ENCODE measurements at regions not wholly inside any gene's neighbourhood (a gene's known extent, or its start where the extent isn't known, plus 50 kb on each side); places are given as distances from the start of the nearest gene placed in this dataset.

GRCh38 chr5:165805756-165806155 is 2300.3 kb downstream of the MAT2B start:
- DNase-seq (ENCODE audit: extremely low read depth in 1 of 2, low read depth in 1 of 2), result no peak

GRCh38 chr5:165808335-165808734 is 2302.9 kb downstream of the MAT2B start:
- DNase-seq (ENCODE audit: extremely low read depth in 1 of 2, low read depth in 1 of 2), result no peak

- DNase-seq (ENCODE audit: extremely low read depth in 1 of 2, low read depth in 1 of 2), result no peak
These were observed 2304.5 kb downstream of the MAT2B start for GRCh38 chr5:165809914-165810313.

DNA sequence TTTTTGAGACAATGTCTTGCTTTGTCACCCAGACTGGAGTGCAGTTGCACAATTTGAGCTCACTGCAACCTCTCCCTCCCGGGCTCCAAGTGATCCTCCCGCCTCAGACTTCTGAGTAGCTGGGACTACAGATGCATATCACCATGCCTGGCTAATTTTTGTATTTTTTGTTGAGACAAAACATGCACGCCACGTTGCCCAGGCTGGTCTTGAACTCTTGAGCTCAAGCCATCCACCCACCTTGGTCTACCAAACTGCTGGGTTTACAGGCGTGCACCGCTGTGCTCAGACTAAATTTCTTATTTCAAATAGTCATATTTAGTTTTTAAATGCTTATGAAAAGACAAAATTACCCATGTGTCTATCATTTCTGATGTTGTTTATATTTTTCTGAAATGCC is 2324.1 kb downstream of the MAT2B start:
- no peak for DNase-seq (ENCODE audit: extremely low read depth in 1 of 2, low read depth in 1 of 2)

- no peak for DNase-seq (ENCODE audit: extremely low read depth in 1 of 2, low read depth in 1 of 2)
These were observed 2329.5 kb downstream of the MAT2B start for GRCh38 chr5:165834891-165835290.

- no peak for DNase-seq (ENCODE audit: extremely low read depth in 1 of 2, low read depth in 1 of 2)
These were observed 2330.6 kb downstream of the MAT2B start for GRCh38 chr5:165836046-165836445.

GRCh38 chr5:165837286-165837685 is 2331.9 kb downstream of the MAT2B start:
- DNase-seq (ENCODE audit: extremely low read depth in 1 of 2, low read depth in 1 of 2), result no peak

DNA sequence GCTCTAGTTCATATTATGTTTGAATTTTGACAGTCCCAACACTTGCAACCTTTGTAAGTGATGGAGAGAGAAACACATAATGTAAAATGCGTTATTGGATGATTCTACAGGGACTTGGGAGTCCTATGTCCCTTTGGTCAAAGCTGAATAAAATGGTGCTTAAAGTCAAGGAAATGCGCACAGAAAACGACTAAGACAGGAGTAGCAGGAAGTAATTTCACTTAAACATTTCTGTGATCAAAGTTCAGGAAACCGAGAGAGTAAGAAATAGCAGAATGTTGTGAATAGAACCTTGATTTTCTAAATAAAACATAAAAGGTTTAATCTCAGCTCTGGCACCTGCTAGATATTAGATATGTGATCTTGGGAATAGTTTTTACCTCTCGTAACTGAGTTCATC is 2339.2 kb downstream of the MAT2B start:
- no peak for DNase-seq (ENCODE audit: extremely low read depth in 1 of 2, low read depth in 1 of 2)

GRCh38 chr5:165858118-165858517 is 2352.7 kb downstream of the MAT2B start:
- no peak for DNase-seq (ENCODE audit: extremely low read depth in 1 of 2, low read depth in 1 of 2)

DNA sequence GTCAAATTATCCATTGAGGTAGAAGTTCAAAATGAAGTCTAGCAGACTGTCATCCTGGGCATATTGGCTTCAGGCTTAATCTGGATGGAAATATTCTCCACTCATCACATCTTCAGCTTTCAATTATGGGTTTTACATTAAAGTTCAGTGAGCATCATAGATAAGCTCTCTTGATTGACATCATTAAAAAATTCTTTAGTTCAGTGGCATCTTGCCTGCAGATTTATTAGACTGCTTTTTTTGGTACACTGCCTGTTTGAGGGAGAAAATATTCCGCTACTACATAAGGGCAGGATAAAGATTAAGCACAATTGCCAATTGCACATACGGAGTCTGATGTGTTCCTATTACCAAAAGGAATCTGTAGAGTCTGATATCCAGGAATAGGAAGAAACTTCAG is 2353.8 kb downstream of the MAT2B start:
- no peak for DNase-seq (ENCODE audit: extremely low read depth in 1 of 2, low read depth in 1 of 2)

- DNase-seq (ENCODE audit: extremely low read depth in 1 of 2, low read depth in 1 of 2), result no peak
These were observed 2357.8 kb downstream of the MAT2B start for GRCh38 chr5:165863239-165863638.

GRCh38 chr5:165871291-165871690 is 2365.9 kb downstream of the MAT2B start:
- DNase-seq (ENCODE audit: extremely low read depth in 1 of 2, low read depth in 1 of 2), result no peak

GRCh38 chr5:165874851-165875250 is 2369.4 kb downstream of the MAT2B start:
- DNase-seq (ENCODE audit: extremely low read depth in 1 of 2, low read depth in 1 of 2), result no peak

- DNase-seq (ENCODE audit: extremely low read depth in 1 of 2, low read depth in 1 of 2), result no peak
These were observed 2371.1 kb downstream of the MAT2B start for GRCh38 chr5:165876538-165876937.

DNA sequence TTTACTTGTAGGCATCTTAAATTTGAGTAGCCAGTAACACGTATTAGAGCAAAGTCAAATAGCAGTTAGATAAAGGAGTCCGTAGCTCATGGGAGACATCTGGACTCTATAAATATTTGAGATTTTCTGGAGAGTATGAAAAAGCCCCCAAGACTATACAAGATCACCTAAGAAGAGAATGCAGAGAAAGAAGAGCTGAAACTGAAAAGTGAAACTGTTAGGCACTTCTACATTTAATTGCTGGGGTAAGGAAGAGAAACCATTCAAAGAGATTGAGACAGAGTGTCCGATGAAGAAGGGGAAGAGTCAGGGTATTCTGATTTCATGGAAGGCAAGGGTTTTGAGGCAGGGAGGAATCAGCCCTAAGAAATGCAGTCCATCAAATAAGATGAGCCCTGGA is 2372.1 kb downstream of the MAT2B start:
- no peak for DNase-seq (ENCODE audit: extremely low read depth in 1 of 2, low read depth in 1 of 2)

DNA sequence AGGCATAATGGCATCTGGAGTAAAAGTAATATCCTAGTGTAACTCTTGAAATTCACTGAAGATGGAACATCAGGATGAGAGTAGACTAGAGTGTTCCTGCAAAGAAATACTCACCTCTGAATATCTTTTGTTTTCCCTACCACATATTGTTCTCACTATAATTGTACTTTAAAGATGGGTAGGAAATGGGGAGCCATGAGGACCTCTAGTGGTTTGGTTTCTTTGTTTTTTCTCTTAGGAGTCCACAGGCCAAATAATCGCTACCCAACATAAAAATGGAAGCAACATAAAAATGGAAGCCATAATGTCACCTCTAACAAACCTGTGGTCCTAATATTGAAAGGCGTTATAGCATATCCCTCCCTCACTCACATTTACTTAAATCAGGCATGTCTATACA is 2375.8 kb downstream of the MAT2B start:
- DNase-seq (ENCODE audit: extremely low read depth in 1 of 2, low read depth in 1 of 2), result no peak

GRCh38 chr5:165882099-165882498 is 2376.7 kb downstream of the MAT2B start:
- no peak for DNase-seq (ENCODE audit: extremely low read depth in 1 of 2, low read depth in 1 of 2)

DNA sequence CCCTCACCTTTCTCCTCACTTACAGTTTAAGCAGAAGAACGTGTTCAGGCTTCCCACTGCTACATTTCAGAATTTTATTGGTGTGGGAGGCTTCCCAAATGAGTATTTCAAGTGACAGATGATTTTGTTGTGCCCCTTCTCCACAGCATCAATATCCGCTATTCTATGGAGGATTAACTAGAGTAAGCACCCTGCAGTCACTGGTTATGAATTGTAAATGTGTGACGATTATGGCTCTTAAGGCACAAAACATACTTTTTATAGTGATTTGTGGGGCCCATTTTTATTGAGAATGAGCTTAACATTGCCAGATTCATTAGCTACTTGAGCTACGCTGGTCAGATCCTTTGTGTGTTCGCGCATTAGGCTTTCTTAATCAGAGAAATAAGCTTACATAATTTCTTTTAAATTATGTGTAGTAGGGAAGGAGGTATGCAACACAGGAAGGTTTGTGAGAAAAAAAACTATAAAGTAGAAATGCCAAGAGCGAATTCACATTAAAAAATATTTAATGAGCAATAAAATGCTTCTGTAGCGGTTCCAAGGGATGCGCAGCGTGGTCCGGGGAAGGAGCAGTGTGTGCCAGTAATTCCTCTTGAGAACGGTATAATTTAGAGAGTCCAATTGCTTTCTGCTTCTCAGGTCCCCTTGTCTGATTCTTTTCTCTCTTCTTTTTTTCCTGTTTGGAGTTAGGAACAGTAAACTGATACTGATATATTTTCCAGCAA is 2380.4 kb downstream of the MAT2B start:
- no peak for DNase-seq (ENCODE audit: extremely low read depth in 1 of 2, low read depth in 1 of 2)

DNA sequence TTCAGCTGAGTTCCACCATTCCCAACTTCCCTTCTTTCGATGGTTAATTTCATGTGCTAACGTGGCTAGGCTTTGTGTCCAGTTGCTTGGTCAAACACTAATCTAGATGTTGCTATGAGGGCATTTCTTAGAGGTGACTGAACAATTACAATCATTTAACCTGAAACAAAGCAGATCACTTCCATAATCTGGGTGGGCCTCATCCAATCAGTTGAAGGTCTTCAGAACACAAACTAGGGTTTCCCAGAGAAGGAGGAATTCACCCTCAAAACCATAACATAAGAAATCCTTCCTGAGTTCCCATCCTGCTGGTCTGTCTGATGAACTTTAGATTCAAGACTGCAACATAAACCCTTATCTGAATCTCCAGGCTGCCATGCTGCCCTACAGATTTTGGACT is 2381.7 kb downstream of the MAT2B start:
- DNase-seq (ENCODE audit: extremely low read depth in 1 of 2, low read depth in 1 of 2), result no peak

DNA sequence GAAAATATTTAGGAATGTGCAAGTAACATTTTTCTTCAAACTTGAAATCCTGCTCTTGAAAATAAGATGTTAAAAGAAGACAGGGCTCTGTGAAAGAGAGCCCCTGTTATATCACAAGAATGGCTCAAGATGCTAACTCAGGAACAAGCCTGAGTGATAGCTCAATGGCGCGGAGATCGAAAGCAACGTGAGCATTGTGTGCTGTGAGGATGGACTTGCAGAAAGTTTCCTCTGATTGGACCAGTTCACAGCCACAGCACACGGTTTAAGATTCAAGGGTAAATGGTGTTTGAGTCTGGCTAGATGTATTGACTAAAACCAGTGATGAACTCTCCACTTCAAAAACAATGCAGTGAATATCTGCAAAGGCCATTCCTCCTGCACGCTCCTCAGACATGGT is 2387.0 kb downstream of the MAT2B start:
- DNase-seq (ENCODE audit: extremely low read depth in 1 of 2, low read depth in 1 of 2), result no peak

- DNase-seq (ENCODE audit: extremely low read depth in 1 of 2, low read depth in 1 of 2), result no peak
These were observed 2389.5 kb downstream of the MAT2B start for GRCh38 chr5:165894916-165895315.

DNA sequence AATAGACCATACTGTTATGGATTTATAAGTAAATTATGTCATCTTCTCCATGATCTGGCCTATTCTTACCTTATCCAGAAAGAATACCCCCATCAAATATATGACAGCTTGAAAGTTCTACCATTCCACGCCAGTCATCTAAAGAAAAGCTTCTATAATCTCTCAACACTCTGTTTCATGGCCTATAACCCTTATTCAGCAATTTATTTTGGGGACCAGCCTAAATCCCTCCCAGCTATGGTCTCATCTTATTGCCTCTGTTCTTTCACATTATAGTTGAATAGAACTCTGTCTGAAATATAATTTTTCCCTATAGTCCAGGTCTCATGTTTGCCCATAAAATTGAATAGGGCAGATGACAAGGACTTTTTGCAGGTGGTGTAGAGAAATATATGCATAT is 2387.6 kb upstream of the WWC1 start:
- no peak for DNase-seq (ENCODE audit: extremely low read depth in 1 of 2, low read depth in 1 of 2)

DNA sequence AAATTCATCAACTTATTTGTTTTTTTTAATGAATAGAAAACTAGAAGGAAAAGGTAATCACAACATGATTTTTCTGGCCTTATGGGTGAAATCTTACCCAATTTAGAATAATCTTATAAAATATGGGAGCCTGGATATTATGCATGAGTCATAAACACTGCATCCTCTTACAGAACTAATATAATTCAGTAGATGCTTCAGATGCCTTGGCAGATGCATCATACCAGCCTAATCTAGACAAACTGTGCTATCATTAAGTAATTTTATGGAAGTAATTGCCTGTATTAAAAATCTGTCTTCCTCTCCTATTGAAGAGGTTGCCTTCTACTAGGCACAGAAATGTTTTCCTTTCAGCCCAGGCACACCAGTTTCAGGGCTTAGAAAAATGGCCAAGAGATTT is 2384.6 kb upstream of the WWC1 start:
- DNase-seq (ENCODE audit: extremely low read depth in 1 of 2, low read depth in 1 of 2), result no peak
